IMR-90 (cell line): ENCODE measurements at regions not wholly inside any gene's neighbourhood (a gene's known extent, or its start where the extent isn't known, plus 50 kb on each side); places are given as distances from the start of the nearest gene placed in this dataset.

ENCODE experiments used
- ATAC-seq: fragments of 200-7000 bp; cut with Tn5 transposase; 2 replicates; pipeline ENCODE4 v1.9.1; 2020; ENCODE audit warnings: low read depth, mild to moderate bottlenecking, moderate library complexity
- BruUV-seq: library from RNA; stranded (reverse); fragments of 400-500 nt; replicated peaks from 2 replicates; lab custom pipeline; 2021; lab: Mats Ljungman, UMichigan
- CTCF ChIA-PET: fragments of 300-600 bp; formaldehyde crosslinking; extraction: SDS; loops from one replicate; lab custom pipeline; 2021; ENCODE audit warnings: antibody characterized with exemption; lab: Yijun Ruan, JAX
- POLR2A ChIA-PET: fragments of 300-600 bp; sonication (Branson Sonifier 250); formaldehyde crosslinking; loops from one replicate; lab custom pipeline; 2022; ENCODE audit warnings: antibody characterized with exemption; ENCODE audit not compliant: unreplicated experiment; lab: Charles Lee
- DNase-seq: peaks from one replicate; pipeline ENCODE4 v3.0.0; 2013
- H2AFZ ChIP-seq: replicated peaks from 2 replicates; pipeline ENCODE3; 2013; ENCODE audit warnings: low read length, mild to moderate bottlenecking; ENCODE audit not compliant: poor library complexity
- H2AK5ac ChIP-seq: 2 replicates; pipeline ENCODE4 v1.6.1; 2013; ENCODE audit warnings: low read depth, low read length, inconsistent platforms
- H2AK9ac ChIP-seq: replicated peaks from 2 replicates; pipeline ENCODE3; 2013; ENCODE audit warnings: mild to moderate bottlenecking, low read depth, low read length, moderate library complexity; ENCODE audit not compliant: poor library complexity
- H2BK120ac ChIP-seq: 2 replicates; pipeline ENCODE4 v1.6.1; 2013; ENCODE audit warnings: low read depth, low read length, inconsistent platforms
- H2BK15ac ChIP-seq: 3 replicates; pipeline ENCODE4 v1.6.1; 2013; ENCODE audit warnings: low read depth, low read length, inconsistent platforms
- H2BK20ac ChIP-seq: 2 replicates; pipeline ENCODE4 v1.6.1; 2013; ENCODE audit warnings: low read depth, mild to moderate bottlenecking, inconsistent platforms, low read length, moderate library complexity
- H2BK5ac ChIP-seq: 2 replicates; pipeline ENCODE4 v1.6.1; 2013; ENCODE audit warnings: mild to moderate bottlenecking, low read depth, low read length, inconsistent platforms; ENCODE audit not compliant: poor library complexity, severe bottlenecking
- H3K14ac ChIP-seq: replicated peaks from 2 replicates; pipeline ENCODE4 v1.6.1; 2013; ENCODE audit warnings: low read depth, low read length, inconsistent platforms
- H3K18ac ChIP-seq: 2 replicates; pipeline ENCODE4 v1.6.1; 2013; ENCODE audit warnings: low read depth, low read length, control low read depth
- H3K23ac ChIP-seq: 2 replicates; pipeline ENCODE4 v1.6.1; 2013; ENCODE audit warnings: low read depth, low read length, inconsistent platforms
- H3K27ac ChIP-seq: 2 replicates; pipeline ENCODE4 v1.5.1; 2013; ENCODE audit warnings: mild to moderate bottlenecking, control low read depth, low read length; ENCODE audit not compliant: insufficient read depth
- H3K27me3 ChIP-seq: 2 replicates; pipeline ENCODE4 v1.6.1; 2013; ENCODE audit warnings: low read length; ENCODE audit not compliant: control insufficient read depth, insufficient read depth
- H3K36me3 ChIP-seq: 2 replicates; pipeline ENCODE4 v1.6.1; 2013; ENCODE audit warnings: low read length, mixed read lengths; ENCODE audit not compliant: control insufficient read depth, insufficient read depth
- H3K4ac ChIP-seq: 2 replicates; pipeline ENCODE4 v1.6.1; 2013; ENCODE audit warnings: low read depth, low read length, inconsistent platforms
- H3K4me1 ChIP-seq: 2 replicates; pipeline ENCODE4 v1.6.1; 2013; ENCODE audit warnings: low read length, mixed read lengths; ENCODE audit not compliant: control insufficient read depth, insufficient read depth
- H3K4me2 ChIP-seq: 2 replicates; pipeline ENCODE4 v1.6.1; 2013; ENCODE audit warnings: low read depth, mild to moderate bottlenecking, control low read depth, low read length, moderate library complexity
- H3K4me3 ChIP-seq: 2 replicates; pipeline ENCODE4 v1.5.1; 2013; ENCODE audit warnings: low read depth, mild to moderate bottlenecking, control low read depth, low read length, moderate library complexity; ENCODE audit not compliant: insufficient read depth
- H3K56ac ChIP-seq: 2 replicates; pipeline ENCODE4 v1.6.1; 2013; ENCODE audit warnings: low read length, inconsistent platforms; ENCODE audit not compliant: insufficient read depth; ENCODE audit errors: extremely low read depth
- H3K79me1 ChIP-seq, 2 experiments: 2 replicates each; pipeline ENCODE4 v1.6.1; 2013; ENCODE audit warnings: low read length in 2 of 2, inconsistent platforms in 1 of 2, low read depth in 1 of 2
- H3K9ac ChIP-seq: 2 replicates; pipeline ENCODE4 v1.6.1; 2013; ENCODE audit warnings: low read depth, low read length, control low read depth
- H3K9me1 ChIP-seq: 2 replicates; pipeline ENCODE4 v1.6.1; 2013; ENCODE audit warnings: low read length, inconsistent platforms; ENCODE audit not compliant: insufficient read depth
- H3K9me3 ChIP-seq: 2 replicates; pipeline ENCODE4 v1.6.1; 2013; ENCODE audit warnings: low read length; ENCODE audit not compliant: control insufficient read depth, insufficient read depth
- H4K20me1 ChIP-seq: 2 replicates; pipeline ENCODE4 v1.6.1; 2013; ENCODE audit warnings: low read length, inconsistent platforms; ENCODE audit not compliant: insufficient read depth
- H4K5ac ChIP-seq: 2 replicates; pipeline ENCODE4 v1.6.1; 2013; ENCODE audit warnings: mild to moderate bottlenecking, low read depth, low read length, control low read depth
- H4K8ac ChIP-seq, 2 experiments: 2 replicates each; pipeline ENCODE4 v1.6.1; 2013; ENCODE audit warnings: low read depth in 2 of 2, low read length in 2 of 2, control low read depth in 1 of 2, inconsistent platforms in 1 of 2
- H4K91ac ChIP-seq: 2 replicates; pipeline ENCODE4 v1.6.1; 2013; ENCODE audit warnings: low read depth, low read length, inconsistent platforms; ENCODE audit not compliant: insufficient read depth
- FOS ChIP-seq: fragments of 150-350 bp; IDR thresholded peaks from 2 replicates; pipeline ENCODE4 v1.6.1; 2016; ENCODE audit warnings: low read depth, low read length
- NFE2L2 ChIP-seq: fragments of 150-350 bp; IDR thresholded peaks from 2 replicates; pipeline ENCODE4 v1.6.1; 2016; ENCODE audit warnings: low read depth, mild to moderate bottlenecking, low read length
- USF2 ChIP-seq: fragments of 150-350 bp; IDR thresholded peaks from 2 replicates; pipeline ENCODE4 v1.6.1; 2017; ENCODE audit warnings: mild to moderate bottlenecking, antibody characterized with exemption, low read length, low read depth
- WGBS, 2 experiments: methylation state at CpG; one replicate each; pipeline versions ENCODE4 v1.1.5 to v1.1.7; 2013; ENCODE audit warnings: missing lambda C conversion rate in 2 of 2; ENCODE audit not compliant: insufficient read length in 1 of 2; ENCODE audit errors: extremely low coverage in 2 of 2; 5-methylcytosine and 5-hydroxymethylcytosine counted together
- dilution Hi-C: fragments of 300-500 bp; cut with HindIII; formaldehyde crosslinking; loops from one replicate; pipeline ENCODE4 v1.14.3; 2018; ENCODE audit warnings: low sequenced_read_pairs; ENCODE audit not compliant: unreplicated experiment
- in situ Hi-C: fragments of 300-500 bp; cut with MboI; formaldehyde crosslinking; loops from 3 replicates; pipeline ENCODE4 v1.14.3; 2019; ENCODE audit warnings: low sequenced_read_pairs, inconsistent platforms, mixed read lengths
- intact Hi-C: fragments of 100-400 bp; cut with micrococcal nuclease; formaldehyde crosslinking; loops from 2 replicates; pipeline ENCODE4 v1.10.0; 2022

GRCh38 chr6:77038807-77039206 is 424.5 kb downstream of the HTR1B start:
- WGBS, 2 experiments, result no CpG with 5 or more reads among the region's 3 CpGs
- TF ChIP-seq USF2 (no peak), FOS (peak; percentile 8; the same call in 1 of the 2 replicates), NFE2L2 (no peak)
- POLR2A ChIA-PET, result no interaction called here
- Histone ChIP-seq H2AK5ac (no peak overlapping the region; the same call in 1 of the 2 replicates), H3K9me1 (0 out of 2 replicates have a peak, but pooled peaks cover 2% of the 10 kb centered on the region), H3K14ac (no peak overlapping the region), H2AK9ac (no peak overlapping the region), H3K23ac (no peak overlapping the region), H4K20me1 (no peaks in the 10 kb centered on the region), H2BK120ac (peak overlapping the region; percentile 74), H3K56ac (no peak overlapping the region), H3K27ac (peak overlapping the region; percentile 64; the same call in 1 of the 2 replicates), H3K4ac (peak overlapping the region; percentile 65), H4K5ac (no peak overlapping the region), H3K9ac (no peak overlapping the region), H3K4me2 (peak overlapping the region; percentile 62; the same call in 1 of the 2 replicates), H2AFZ (no peak overlapping the region), H3K9me3 (peaks cover 3% of the 10 kb centered on the region), H4K91ac (peak overlapping the region; percentile 67; the same call in 1 of the 2 replicates), H3K79me1 (no peaks in the 10 kb centered on the region), H3K4me3 (no peak overlapping the region), H3K27me3 (no peaks in the 10 kb centered on the region), H3K36me3 (no peaks in the 10 kb centered on the region), H3K18ac (peak overlapping the region; percentile 64), H3K4me1 (peaks cover 6% of the 10 kb centered on the region), H2BK15ac (peak overlapping the region; percentile 58; the same call in 1 of the 3 replicates), H4K8ac (no peak overlapping the region), H2BK5ac (peak overlapping the region; percentile 63), H2BK20ac (0 out of 2 replicates have a peak overlapping the region, but pooled peaks have one; percentile 18)
- dilution Hi-C loops, result no loop called here
- DNase-seq, result peak; percentile 72
- intact Hi-C loops, result no loop called here
- peak; percentile 78 for ATAC-seq
- no TSS peak for BruUV-seq
- CTCF ChIA-PET, result interaction anchor here (0.6 kb wide), 1 partner anchor 253 kb away, joined by 4 read pairs; no protein-coding TSS in a partner anchor
- in situ Hi-C loops, result no loop called here
